ENCODE measurements at regions not wholly inside any gene's neighbourhood (a gene's known extent, or its start where the extent isn't known, plus 50 kb on each side); places are given as distances from the start of the nearest gene placed in this dataset.
"Not testable (repeated sequence)": the region's sequence is repeated elsewhere in the genome, so short reads cannot be mapped to it uniquely, and the experiment has no call there.

- not testable (repeated sequence) for TF ChIP-seq CTCF (conservative IDR thresholded peaks at IDR 0.05; ENCODE audit: low read length); EZH2phosphoT487 (IDR thresholded peaks at IDR 0.05; ENCODE audit: borderline replicate concordance, low read depth, low read length)
Measured at GRCh38 chr16:18184755-18185154, 151.8 kb downstream of the NPIPA8 start.
